ENCODE measurements at regions not wholly inside any gene's neighbourhood (a gene's known extent, or its start where the extent isn't known, plus 50 kb on each side); places are given as distances from the start of the nearest gene placed in this dataset.

DNA sequence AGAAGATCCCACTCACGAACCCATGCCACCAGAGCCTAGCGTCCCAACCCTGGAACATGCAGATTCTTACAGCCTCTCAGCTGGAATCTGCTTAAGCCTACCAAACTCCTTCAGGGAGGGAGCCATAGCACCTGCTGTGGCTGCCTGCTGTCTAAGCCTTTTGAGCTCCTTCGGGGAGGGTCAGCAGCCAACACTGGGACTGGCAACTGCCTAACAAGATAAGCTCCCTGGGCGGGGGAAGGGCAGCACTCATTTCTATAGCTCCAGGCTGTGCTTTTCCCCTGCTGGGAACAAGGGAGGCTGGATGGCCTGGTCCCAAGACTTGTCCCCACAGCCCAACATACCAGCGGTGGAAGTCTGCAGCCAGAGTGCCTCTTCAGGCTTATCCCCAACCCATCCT lies 199.1 kb upstream of the OR13F1 start:
- TF ChIP-seq, protein P1, sequence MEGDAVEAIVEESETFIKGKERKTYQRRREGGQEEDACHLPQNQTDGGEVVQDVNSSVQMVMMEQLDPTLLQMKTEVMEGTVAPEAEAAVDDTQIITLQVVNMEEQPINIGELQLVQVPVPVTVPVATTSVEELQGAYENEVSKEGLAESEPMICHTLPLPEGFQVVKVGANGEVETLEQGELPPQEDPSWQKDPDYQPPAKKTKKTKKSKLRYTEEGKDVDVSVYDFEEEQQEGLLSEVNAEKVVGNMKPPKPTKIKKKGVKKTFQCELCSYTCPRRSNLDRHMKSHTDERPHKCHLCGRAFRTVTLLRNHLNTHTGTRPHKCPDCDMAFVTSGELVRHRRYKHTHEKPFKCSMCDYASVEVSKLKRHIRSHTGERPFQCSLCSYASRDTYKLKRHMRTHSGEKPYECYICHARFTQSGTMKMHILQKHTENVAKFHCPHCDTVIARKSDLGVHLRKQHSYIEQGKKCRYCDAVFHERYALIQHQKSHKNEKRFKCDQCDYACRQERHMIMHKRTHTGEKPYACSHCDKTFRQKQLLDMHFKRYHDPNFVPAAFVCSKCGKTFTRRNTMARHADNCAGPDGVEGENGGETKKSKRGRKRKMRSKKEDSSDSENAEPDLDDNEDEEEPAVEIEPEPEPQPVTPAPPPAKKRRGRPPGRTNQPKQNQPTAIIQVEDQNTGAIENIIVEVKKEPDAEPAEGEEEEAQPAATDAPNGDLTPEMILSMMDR (conservative IDR thresholded peaks at IDR 0.05), result no peak
- TF ChIP-seq ZFX (IDR thresholded peaks at IDR 0.05), result no peak

All from C4-2B (cell line).